HG03558 (cell line): ENCODE measurements at regions not wholly inside any gene's neighbourhood (a gene's known extent, or its start where the extent isn't known, plus 50 kb on each side); places are given as distances from the start of the nearest gene placed in this dataset.
"Not testable (repeated sequence)": the region's sequence is repeated elsewhere in the genome, so short reads cannot be mapped to it uniquely, and the experiment has no call there.

Source experiments
- ATAC-seq: cut with Tn5 transposase; IDR thresholded peaks from one replicate; pipeline ENCODE4 v1.9.1; 2021; ENCODE audit warnings: moderate number of reproducible peaks; ENCODE audit not compliant: unreplicated experiment; ENCODE audit errors: extremely low read depth

GRCh38 chr10:62582804-62583208 lies 208.6 kb downstream of the ZNF365 start:
- no peak for ATAC-seq

- ATAC-seq: no peak
Observed at GRCh38 chr10:62583876-62584615, 209.9 kb downstream of the ZNF365 start.

GRCh38 chr10:62584731-62585130 lies 210.6 kb downstream of the ZNF365 start:
- no peak for ATAC-seq

GRCh38 chr10:62585211-62585775 lies 211.1 kb downstream of the ZNF365 start:
- no peak for ATAC-seq

- no peak for ATAC-seq
Observed at GRCh38 chr10:62587011-62587410, 212.8 kb downstream of the ZNF365 start.

GRCh38 chr10:62588116-62588515 lies 213.9 kb downstream of the ZNF365 start:
- no peak for ATAC-seq

GRCh38 chr10:62589689-62590088 lies 214.8 kb upstream of the ADO start:
- ATAC-seq: no peak

GRCh38 chr10:62590306-62590705 lies 214.2 kb upstream of the ADO start:
- no peak for ATAC-seq

GRCh38 chr10:62594093-62594520 lies 210.4 kb upstream of the ADO start:
- ATAC-seq: no peak

GRCh38 chr10:62597226-62597625 lies 207.3 kb upstream of the ADO start:
- ATAC-seq: no peak

GRCh38 chr10:62599161-62599560 lies 205.4 kb upstream of the ADO start:
- ATAC-seq: no peak

GRCh38 chr10:62606551-62606950 lies 198.0 kb upstream of the ADO start:
- ATAC-seq: not testable (repeated sequence)

GRCh38 chr10:62608189-62608875 lies 196.2 kb upstream of the ADO start:
- ATAC-seq: not testable (repeated sequence)

GRCh38 chr10:62610649-62611229 lies 193.8 kb upstream of the ADO start:
- peak; percentile 63 for ATAC-seq

- ATAC-seq: no peak
Observed at GRCh38 chr10:62613424-62613823, 191.1 kb upstream of the ADO start.

GRCh38 chr10:62613859-62614258 lies 190.7 kb upstream of the ADO start:
- ATAC-seq: no peak

- ATAC-seq: peak; percentile 35
Observed at GRCh38 chr10:62614389-62615157, 189.9 kb upstream of the ADO start.

- no peak for ATAC-seq
Observed at GRCh38 chr10:62616885-62617590, 187.5 kb upstream of the ADO start.

GRCh38 chr10:62617652-62618051 lies 186.9 kb upstream of the ADO start:
- ATAC-seq: no peak

GRCh38 chr10:62618054-62618453 lies 186.5 kb upstream of the ADO start:
- ATAC-seq: no peak
